Urothelium cell line (cell line): ENCODE measurements at regions not wholly inside any gene's neighbourhood (a gene's known extent, or its start where the extent isn't known, plus 50 kb on each side); places are given as distances from the start of the nearest gene placed in this dataset.
A peak's percentile ranks its signal among the peaks of the same experiment; 100 is the strongest.

Experiments used
- DNase-seq: peaks from one replicate; pipeline ENCODE4 v3.0.0; 2011; ENCODE audit warnings: low spot score, mixed read lengths
- FAIRE-seq: peaks from 2 replicates; lab custom pipeline; 2011; peaks lifted over from hg19 to GRCh38; lab: Jason Lieb, UNC

DNA sequence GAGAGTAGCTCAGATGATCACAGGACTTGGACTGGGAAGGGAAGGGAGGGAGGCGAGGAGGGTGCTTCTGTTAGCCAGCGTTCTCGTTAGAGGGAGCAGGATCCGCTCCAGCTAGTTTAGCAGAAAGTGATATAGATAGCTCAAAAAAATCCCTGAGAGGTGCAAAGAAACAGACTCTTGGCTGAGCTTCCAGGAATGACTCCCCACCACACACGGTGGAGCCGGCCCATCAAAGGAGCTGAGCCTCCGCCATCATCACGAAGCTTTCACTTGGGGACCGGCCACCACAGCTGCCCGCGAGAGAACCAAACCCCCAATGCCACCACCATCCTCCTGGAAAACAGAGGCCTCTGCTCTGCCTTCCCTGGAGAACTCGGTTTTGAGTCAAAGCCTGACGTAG is 124.6 kb upstream of the BCL2L14 start:
- FAIRE-seq: no peak
- no peak for DNase-seq

GRCh38 chr12:11947213-11947612 is 123.5 kb upstream of the BCL2L14 start:
- DNase-seq (no peak), FAIRE-seq (peak; percentile 76)

DNA sequence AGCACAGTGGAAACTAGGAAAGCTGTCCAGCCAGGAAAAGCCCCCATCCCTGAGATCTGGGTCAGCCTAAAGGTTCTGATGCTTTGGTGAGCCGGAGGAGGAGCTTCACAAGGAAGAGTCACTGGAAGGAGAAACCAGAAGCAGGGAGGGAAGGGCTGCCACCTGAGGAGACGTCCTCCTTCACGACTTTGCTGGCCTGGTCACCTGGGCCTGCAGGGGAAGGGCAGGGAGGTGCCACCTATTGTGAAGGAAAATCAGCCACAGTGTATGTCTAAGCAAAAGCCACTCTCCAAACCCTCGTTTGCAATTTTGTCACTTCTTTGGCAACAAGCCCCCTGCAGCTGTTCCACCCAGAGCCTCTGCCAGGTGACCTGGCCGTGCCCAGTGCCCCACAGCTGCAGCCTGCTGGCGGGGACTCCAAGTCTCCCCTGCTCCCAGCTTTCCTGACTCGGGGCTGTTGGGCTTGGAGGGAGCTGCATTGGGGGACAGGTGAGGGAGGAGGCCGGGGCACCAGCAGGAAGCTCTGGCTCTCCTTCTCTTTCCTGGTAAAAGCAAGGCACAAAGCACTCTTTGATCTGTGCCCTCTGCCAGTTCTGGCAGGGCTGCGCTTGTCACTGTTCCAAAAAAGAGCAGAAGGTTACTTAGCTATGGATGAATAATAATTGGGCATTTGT is 120.9 kb upstream of the BCL2L14 start:
- FAIRE-seq (no peak), DNase-seq (no peak)

DNA sequence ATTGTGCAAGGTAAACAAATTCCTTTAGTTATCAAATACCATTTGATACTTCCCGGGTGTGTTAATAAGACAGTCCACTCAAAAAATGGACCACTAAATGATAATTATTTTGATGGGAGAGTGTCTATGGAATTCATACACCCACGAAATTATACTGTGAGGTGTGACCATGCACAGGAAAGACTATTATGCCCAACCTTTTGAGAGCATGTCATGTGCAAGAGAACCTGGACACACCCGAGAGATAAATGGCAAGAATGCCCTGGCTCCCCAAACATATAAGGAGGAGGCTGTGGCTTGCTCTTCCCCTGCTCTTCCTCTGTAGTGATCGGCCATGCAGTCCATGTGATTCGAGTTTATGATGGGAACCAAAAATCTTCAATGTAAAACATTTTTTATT is 119.5 kb upstream of the BCL2L14 start:
- FAIRE-seq (peak; percentile 69), DNase-seq (no peak)

GRCh38 chr12:11953523-11953922 is 117.2 kb upstream of the BCL2L14 start:
- FAIRE-seq (peak; percentile 20), DNase-seq (no peak)

DNA sequence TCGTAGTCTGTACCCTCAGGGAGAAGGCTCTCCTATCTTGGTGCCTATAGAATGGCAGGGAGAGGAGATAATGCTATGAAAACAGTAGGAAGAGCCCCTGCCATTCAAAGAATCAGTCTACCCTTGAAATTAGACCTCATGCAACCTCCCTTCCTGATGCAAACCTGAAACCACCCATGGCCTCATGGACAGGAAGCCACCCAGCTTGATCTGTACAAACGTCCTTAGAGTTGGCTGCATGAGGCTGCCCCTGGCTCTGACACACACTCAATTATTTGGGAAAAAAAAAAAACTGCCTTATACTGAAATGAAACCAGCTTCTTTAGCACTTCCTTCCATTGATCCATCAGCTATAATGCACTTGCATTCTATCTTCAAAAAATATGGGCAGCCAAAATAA is 116.6 kb upstream of the BCL2L14 start:
- FAIRE-seq (peak; percentile 72), DNase-seq (no peak)

DNA sequence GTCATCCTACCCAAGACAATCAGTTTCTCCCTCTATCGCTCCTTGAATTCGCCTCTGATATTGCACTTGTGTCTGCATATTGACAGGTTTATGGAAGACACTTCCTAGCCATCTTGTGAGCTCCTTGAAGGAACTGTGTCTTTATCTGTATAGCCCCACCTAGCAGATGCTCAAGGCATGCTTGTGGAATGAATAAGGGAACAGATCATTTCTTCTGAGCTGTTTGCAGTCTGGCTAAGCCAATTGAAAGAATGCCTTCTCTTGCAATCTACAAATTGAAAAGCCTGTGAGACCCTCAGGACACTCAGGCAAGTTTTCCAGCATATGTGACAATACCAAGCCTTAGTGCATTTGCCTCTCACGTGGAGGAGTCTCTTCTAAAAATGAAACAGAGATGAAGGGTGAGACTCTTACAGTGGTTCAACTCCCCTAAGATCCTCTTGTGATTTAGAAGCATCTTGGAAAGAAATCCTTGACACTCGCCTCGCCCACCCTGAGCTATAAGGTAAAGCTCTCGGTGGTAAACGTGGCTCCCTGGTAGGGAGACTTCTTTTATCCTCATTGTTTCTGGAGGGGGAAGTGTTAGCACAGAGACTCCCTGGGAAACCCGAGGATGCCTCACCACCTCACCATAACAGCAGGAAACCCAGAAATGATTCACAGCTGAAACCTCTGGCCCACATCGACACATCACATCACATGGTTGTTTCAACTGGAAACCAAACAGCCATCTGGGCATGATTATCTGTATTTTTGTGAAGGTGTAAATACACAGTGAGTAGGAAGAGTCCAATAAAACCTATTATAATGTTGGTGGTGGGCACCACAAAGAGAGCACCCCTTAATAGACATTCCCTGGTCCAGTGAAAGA is 112.3 kb upstream of the BCL2L14 start:
- FAIRE-seq: peak; percentile 78
- peak; percentile 87 for DNase-seq

DNA sequence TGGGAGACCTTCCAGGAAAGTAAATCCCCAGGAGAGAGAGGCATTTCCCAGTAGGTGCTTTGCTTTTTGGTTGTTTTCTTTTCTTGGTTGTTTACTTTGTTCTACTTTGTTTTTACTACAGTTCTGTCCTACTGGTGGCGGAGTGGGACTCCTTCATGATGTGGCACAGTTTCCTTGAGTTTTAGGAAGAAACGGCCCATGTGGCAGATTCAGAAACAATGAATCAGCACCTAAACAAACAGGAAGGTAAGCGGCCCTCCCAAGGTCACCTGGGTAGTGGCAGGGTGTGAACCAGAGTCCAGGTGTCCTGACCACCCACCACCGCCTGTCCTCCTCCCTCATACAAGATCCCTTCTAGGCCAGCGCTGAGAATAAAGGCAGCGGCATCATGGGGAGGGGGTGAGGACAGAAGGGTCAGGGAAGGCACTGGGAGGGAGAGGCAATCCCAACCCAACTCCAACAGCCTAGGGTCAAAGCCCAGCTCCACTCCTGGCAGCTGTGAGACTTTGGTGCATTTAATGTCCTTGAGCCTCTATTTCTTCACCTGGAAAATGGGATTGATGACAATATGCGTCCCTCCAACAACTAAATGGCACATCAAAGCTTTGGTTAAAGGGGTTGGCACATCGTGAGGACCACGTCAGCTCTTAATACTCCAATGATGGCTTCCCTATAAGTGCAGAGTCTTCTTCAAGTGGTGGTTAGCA is 111.5 kb upstream of the BCL2L14 start:
- FAIRE-seq (peak; percentile 70), DNase-seq (peak; percentile 65)

GRCh38 chr12:11960646-11961045 is 110.1 kb upstream of the BCL2L14 start:
- no peak for DNase-seq
- no peak for FAIRE-seq

DNA sequence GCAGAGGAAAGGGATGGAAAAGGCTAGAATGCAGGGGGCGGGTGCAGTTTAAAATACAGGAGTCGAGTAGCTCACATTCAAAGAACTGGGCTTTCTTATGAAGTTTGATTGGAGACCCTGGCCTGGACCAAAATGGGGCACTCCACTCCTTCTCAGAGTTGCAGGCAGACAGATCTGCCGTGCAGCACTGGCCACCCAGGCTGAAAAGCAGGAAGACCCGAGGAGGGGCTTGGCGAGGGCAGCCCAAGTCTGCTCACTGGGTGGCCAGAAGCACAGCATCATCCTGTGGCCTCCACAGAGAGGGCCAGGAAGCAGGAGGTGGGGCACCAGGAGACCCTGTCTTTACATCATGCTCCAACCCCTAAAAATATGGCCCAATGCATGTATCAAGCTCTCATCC is 109.1 kb upstream of the BCL2L14 start:
- FAIRE-seq: no peak
- DNase-seq: no peak

DNA sequence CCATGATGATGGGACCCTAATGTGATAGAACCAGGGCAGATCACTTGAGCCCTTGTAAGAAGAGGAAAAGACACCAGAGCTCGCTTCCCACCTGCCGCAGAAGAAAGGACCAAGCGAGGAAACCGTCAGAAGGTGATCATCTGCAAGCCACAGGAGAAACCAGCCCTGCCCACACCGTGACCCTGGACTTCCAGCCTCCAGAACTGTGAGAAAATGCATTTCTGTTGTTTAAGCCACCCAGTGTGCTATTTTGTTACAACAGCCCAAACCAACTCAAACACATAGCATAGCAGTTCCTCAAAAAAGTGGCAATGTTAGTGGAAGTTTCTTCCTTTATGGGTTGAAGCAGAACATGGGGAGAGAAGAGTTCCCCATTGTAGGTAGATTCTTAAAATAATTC is 107.9 kb upstream of the BCL2L14 start:
- DNase-seq: no peak

GRCh38 chr12:11963841-11964471 is 106.8 kb upstream of the BCL2L14 start:
- DNase-seq (no peak), FAIRE-seq (peak; percentile 5)

More for the DNA sequence above, 107.9 kb upstream of the BCL2L14 start:
- FAIRE-seq: no peak

GRCh38 chr12:11965258-11965910 is 105.4 kb upstream of the BCL2L14 start:
- DNase-seq (no peak), FAIRE-seq (no peak)

DNA sequence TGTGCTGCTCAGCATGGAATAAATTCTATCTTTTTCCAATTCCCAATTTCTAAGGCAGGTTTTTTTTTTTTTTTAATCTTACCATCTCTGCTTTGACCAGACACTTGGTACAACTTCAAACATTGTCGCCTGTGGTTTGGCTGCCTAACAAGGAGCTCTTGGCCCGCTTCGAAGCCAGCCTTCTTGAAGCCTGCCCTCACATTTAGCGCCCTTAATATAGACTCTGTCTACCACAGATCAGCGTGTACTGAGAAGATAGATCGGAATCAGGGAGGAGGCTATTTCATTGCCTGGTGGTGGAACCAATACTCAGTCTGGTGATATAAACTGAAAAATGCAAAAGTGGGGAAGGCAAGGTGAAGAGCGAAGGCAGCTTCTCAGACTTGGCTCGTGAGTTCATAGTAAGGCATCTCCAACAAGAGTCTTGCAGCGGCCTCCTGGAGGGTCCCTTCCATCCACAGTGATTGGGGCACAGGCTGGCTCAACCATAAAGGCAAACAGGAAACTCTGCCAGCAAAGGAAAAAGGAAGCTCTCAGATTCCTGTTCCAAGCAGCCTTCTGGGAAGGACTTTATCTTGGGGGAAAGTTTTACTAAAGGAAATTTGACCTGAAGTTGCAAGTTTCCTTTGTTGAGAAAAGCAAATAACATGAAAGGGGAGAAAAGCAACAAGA is 103.2 kb upstream of the BCL2L14 start:
- DNase-seq (no peak), FAIRE-seq (no peak)

- DNase-seq: no peak
- FAIRE-seq: no peak
Measured at GRCh38 chr12:11968048-11968383, 102.7 kb upstream of the BCL2L14 start.

DNA sequence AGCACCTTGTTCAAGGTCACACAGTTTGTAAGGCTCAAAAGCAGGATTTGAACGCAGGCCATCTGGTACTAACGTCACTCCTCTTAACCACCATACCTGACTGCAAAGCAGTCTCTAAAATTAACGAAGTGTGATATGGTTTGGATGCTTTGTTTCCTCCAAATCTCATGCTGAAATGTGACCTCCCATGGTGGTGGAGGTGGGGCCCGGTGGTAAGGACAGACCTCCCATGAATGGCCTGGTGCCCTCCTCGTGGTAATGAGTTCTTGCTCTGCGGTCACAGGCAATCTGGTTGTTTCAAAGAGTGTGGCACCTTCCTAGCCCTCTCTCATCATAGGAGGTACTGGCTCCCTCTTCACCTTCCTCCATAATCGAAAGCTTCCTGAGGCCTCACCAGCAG is 102.2 kb upstream of the BCL2L14 start:
- FAIRE-seq (peak; percentile 86), DNase-seq (no peak)

DNA sequence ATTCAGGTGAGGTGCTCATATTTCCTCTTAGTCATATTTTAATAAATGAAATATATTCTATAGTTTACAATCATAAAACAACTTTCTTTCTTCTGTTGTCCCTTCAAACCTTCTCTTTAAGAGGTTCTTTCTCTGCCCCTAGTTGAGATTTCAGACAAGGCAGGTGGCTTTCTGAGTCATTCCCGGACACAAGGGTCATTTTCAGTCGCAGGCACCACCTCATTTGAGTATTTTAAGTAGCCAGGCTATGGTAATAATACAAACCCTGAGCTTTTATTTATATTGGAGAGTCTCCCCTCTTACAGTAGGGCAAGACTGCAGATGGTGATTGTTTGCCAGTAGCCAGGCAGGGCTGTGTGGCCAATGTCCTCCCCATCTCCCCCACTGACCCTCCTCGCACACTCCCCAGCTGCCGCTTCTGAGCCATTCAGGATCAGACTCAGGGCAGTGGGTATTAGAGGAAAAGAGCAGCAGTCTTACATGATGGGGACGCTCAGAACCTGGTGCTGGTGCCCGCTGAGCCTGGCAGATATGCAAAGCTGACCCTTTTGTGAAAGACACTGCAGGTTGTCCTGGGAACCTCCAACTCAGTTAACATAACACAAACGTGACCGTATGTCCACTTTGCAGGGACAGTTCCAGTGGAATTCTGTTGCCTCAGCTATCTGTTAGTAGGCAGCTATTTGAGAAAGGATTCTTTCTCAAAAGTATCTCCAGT is 101.1 kb upstream of the BCL2L14 start:
- DNase-seq: no peak
- FAIRE-seq: no peak

- FAIRE-seq: no peak
- DNase-seq: no peak
Measured at GRCh38 chr12:11970155-11970520, 100.6 kb upstream of the BCL2L14 start.

- DNase-seq (no peak), FAIRE-seq (no peak)
Measured at GRCh38 chr12:11973396-11973795, 97.3 kb upstream of the BCL2L14 start.

- FAIRE-seq (no peak), DNase-seq (no peak)
Measured at GRCh38 chr12:11976005-11976404, 94.7 kb upstream of the BCL2L14 start.
